Thoracic aorta (tissue), 2 donors: ENCODE measurements at regions not wholly inside any gene's neighbourhood (a gene's known extent, or its start where the extent isn't known, plus 50 kb on each side); places are given as distances from the start of the nearest gene placed in this dataset.

Source experiments
- ATAC-seq: fragments of 150-250 bp; one replicate; pipeline ENCODE4 v1.8.0; 2017; ENCODE audit warnings: low read depth; ENCODE audit not compliant: insufficient number of reproducible peaks, low FRiP score
- DNase-seq: peaks from one replicate; pipeline ENCODE4 v3.0.0-alpha.2; 2020; ENCODE audit warnings: low spot score
- H3K27ac ChIP-seq, 2 donors: fragments of 200-600 bp; sonication (generic); 1 replicate in 1 of 2; 2 replicates in 1 of 2; pipeline ENCODE4 v1.5.1; 2016; ENCODE audit warnings: mild to moderate bottlenecking in 2 of 2, moderate library complexity in 2 of 2
- H3K27me3 ChIP-seq: fragments of 200-600 bp; sonication (generic); replicated peaks from 2 replicates; pipeline ENCODE4 v1.6.0; 2016; ENCODE audit warnings: mild to moderate bottlenecking; ENCODE audit not compliant: insufficient read depth
- H3K36me3 ChIP-seq: fragments of 200-600 bp; sonication (generic); one replicate; pipeline ENCODE4 v1.5.1; 2016
- H3K4me1 ChIP-seq, 2 donors: fragments of 200-600 bp; sonication (generic); 1 replicate in 1 of 2; 2 replicates in 1 of 2; pipeline versions ENCODE4 v1.5.1 to v1.6.0; 2016; ENCODE audit warnings: low read depth in 2 of 2, mild to moderate bottlenecking in 1 of 2; ENCODE audit not compliant: control insufficient read depth in 1 of 2
- H3K4me3 ChIP-seq: fragments of 200-600 bp; sonication (generic); 2 replicates; pipeline ENCODE4 v1.5.1; 2016; ENCODE audit warnings: mild to moderate bottlenecking
- H3K9me3 ChIP-seq: fragments of 200-600 bp; sonication (generic); 2 replicates; pipeline ENCODE4 v1.5.1; 2016
- TF ChIP-seq, protein P1 (sequence below): fragments of 200-600 bp; sonication (generic); IDR thresholded peaks from one replicate; pipeline ENCODE4 v1.5.1; 2019; ENCODE audit warnings: antibody characterized with exemption

GRCh38 chr2:103419506-103419905, 657.7 kb downstream of the TMEM182 start:
- Histone ChIP-seq H3K4me1 (no peaks in the 10 kb centered on the region), H3K9me3 (no peaks in the 10 kb centered on the region), H3K27me3 (no peaks in the 10 kb centered on the region), H3K27ac (no peak overlapping the region), H3K36me3 (no peaks in the 10 kb centered on the region), H3K4me3 (no peak overlapping the region)
- ATAC-seq (no peak), DNase-seq (no peak)
- TF ChIP-seq, protein P1, sequence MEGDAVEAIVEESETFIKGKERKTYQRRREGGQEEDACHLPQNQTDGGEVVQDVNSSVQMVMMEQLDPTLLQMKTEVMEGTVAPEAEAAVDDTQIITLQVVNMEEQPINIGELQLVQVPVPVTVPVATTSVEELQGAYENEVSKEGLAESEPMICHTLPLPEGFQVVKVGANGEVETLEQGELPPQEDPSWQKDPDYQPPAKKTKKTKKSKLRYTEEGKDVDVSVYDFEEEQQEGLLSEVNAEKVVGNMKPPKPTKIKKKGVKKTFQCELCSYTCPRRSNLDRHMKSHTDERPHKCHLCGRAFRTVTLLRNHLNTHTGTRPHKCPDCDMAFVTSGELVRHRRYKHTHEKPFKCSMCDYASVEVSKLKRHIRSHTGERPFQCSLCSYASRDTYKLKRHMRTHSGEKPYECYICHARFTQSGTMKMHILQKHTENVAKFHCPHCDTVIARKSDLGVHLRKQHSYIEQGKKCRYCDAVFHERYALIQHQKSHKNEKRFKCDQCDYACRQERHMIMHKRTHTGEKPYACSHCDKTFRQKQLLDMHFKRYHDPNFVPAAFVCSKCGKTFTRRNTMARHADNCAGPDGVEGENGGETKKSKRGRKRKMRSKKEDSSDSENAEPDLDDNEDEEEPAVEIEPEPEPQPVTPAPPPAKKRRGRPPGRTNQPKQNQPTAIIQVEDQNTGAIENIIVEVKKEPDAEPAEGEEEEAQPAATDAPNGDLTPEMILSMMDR = no peak

DNA sequence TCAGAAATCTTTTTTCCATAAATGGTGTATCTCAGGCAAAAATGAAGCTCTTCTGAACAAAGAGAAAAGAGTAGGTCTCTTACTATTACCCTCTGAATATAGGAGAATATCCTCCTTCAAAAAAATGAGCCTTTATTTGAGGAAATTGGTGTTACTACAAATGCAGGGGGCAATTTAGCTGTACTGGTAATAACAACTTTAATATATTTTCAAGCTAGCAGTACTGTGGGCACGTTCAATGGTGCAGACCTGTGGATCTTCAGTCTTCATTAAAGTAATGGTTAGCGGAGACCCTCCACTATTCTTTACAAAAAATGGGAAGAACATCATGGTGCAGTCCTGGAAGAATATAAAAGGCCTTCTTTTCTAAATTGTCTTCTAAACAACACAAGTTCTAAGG, 661.3 kb downstream of the TMEM182 start:
- H3K4me1 ChIP-seq = no peaks in the 10 kb centered on the region
- TF ChIP-seq, protein P1 = no peak
- H3K27ac ChIP-seq = no peak overlapping the region
- H3K36me3 ChIP-seq = no peaks in the 10 kb centered on the region
- no peak overlapping the region for H3K4me3 ChIP-seq
- no peaks in the 10 kb centered on the region for H3K9me3 ChIP-seq
- ATAC-seq (no peak), DNase-seq (no peak)
- no peaks in the 10 kb centered on the region for H3K27me3 ChIP-seq

DNA sequence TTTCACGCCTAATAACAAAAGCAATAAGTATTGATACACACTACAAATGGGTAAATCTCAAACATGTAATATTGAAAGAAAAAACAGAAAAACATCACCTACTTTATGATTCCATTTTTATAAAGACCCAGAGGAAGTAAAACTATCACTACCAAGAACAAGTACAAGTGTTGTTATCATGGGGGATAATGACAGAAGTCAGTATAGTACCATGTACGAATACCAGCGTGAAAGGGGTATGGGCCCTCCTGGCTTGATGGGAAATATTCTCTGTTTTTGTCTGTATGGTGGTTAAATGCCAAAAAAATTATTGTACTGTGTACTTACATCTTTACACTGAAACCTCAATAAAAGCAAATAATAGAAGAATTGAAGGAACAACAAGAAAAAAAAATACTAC, 665.7 kb downstream of the TMEM182 start:
- DNase-seq = no peak
- TF ChIP-seq, protein P1 = no peak
- Histone ChIP-seq H3K4me3 (no peak overlapping the region), H3K27me3 (no peaks in the 10 kb centered on the region), H3K4me1 (no peaks in the 10 kb centered on the region), H3K9me3 (no peaks in the 10 kb centered on the region), H3K36me3 (no peaks in the 10 kb centered on the region), H3K27ac (no peak overlapping the region)
- ATAC-seq = no peak

DNA sequence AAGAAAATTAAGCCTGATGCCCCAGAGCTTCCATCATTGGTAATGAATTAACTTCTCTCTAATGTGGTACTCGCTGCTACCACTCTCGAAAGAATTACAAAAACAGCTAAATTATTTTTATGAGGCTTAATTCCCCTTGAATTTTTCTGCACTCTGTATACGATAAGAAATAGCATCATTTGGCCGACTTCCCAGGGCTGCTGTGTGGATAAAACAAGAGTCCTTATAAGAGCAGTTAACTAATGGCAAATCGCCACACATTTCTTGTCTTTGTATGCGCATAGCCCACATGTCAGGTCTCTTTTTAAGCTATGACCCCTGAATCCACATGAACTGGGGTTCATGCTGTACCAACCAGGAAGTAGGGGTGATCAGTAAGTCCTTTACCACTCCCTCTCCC, 668.4 kb downstream of the TMEM182 start:
- Histone ChIP-seq H3K27me3 (no peaks in the 10 kb centered on the region), H3K27ac (no peak overlapping the region), H3K4me3 (no peak overlapping the region), H3K36me3 (no peaks in the 10 kb centered on the region), H3K4me1 (no peaks in the 10 kb centered on the region), H3K9me3 (no peaks in the 10 kb centered on the region)
- TF ChIP-seq, protein P1 = no peak
- DNase-seq (no peak), ATAC-seq (no peak)

DNA sequence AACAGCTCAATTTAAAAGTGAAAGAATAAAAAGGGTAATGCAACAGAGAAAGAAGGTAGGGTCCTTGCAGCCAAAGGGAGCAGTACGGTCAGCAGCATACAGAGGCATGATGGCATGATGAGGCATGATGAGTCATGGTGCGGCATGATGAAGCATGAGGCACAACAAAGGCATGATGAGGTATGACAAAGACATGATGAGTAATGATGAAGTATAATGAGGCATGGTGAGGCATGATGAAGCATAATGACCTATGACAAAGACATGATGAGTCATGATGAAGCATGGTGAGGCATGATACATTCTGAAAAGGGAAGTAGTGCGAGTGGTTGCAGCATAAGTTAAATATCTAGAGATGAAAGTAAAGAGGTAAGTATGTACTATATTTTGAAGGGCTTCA, 673.2 kb downstream of the TMEM182 start:
- TF ChIP-seq, protein P1 = no peak
- no peaks in the 10 kb centered on the region for H3K4me1 ChIP-seq
- DNase-seq (no peak), ATAC-seq (no peak)
- no peaks in the 10 kb centered on the region for H3K36me3 ChIP-seq
- H3K9me3 ChIP-seq = no peaks in the 10 kb centered on the region
- H3K4me3 ChIP-seq = no peak overlapping the region
- no peak overlapping the region for H3K27ac ChIP-seq
- H3K27me3 ChIP-seq = no peaks in the 10 kb centered on the region
